Loucy (cell line): ENCODE measurements at regions not wholly inside any gene's neighbourhood (a gene's known extent, or its start where the extent isn't known, plus 50 kb on each side); places are given as distances from the start of the nearest gene placed in this dataset.

Experiments used
- H2AFZ ChIP-seq: fragments of 200-600 bp; sonication (generic); 2 replicates; pipeline ENCODE4 v1.6.0; 2016; ENCODE audit warnings: antibody characterized with exemption, mild to moderate bottlenecking, low read length, moderate library complexity
- H3F3A ChIP-seq: fragments of 200-600 bp; 2 replicates; pipeline ENCODE4 v1.6.0; 2016; ENCODE audit warnings: antibody characterized with exemption, low read depth, mild to moderate bottlenecking
- H3K27me3 ChIP-seq: fragments of 200-600 bp; sonication (generic); 2 replicates; pipeline ENCODE4 v1.6.1; 2014; ENCODE audit warnings: low read length, mild to moderate bottlenecking; ENCODE audit not compliant: insufficient read depth, poor library complexity, severe bottlenecking
- H3K36me3 ChIP-seq: fragments of 200-600 bp; sonication (generic); 2 replicates; pipeline ENCODE4 v1.6.1; 2016; ENCODE audit warnings: low read length; ENCODE audit not compliant: insufficient read depth
- H3K4me1 ChIP-seq: fragments of 200-600 bp; sonication (generic); 2 replicates; pipeline ENCODE4 v1.5.1; 2014; ENCODE audit warnings: low read length, mild to moderate bottlenecking; ENCODE audit not compliant: insufficient read depth, poor library complexity, severe bottlenecking
- H3K4me2 ChIP-seq: fragments of 200-600 bp; sonication (generic); 2 replicates; pipeline ENCODE4 v1.6.0; 2014; ENCODE audit warnings: antibody characterized with exemption, low read length, low read depth, mild to moderate bottlenecking; ENCODE audit not compliant: poor library complexity, severe bottlenecking
- H3K4me3 ChIP-seq: fragments of 200-600 bp; sonication (generic); 2 replicates; pipeline ENCODE4 v1.5.1; 2014; ENCODE audit warnings: low read length, mild to moderate bottlenecking, mixed read lengths; ENCODE audit not compliant: poor library complexity, severe bottlenecking
- H3K79me2 ChIP-seq: fragments of 200-600 bp; sonication (generic); 2 replicates; pipeline ENCODE4 v1.6.1; 2014; ENCODE audit warnings: low read length; ENCODE audit not compliant: insufficient read depth
- H3K9ac ChIP-seq: fragments of 200-600 bp; sonication (generic); 2 replicates; pipeline ENCODE4 v1.6.0; 2014; ENCODE audit warnings: mild to moderate bottlenecking, low read depth, low read length, moderate library complexity; ENCODE audit not compliant: poor library complexity, severe bottlenecking
- H3K9me2 ChIP-seq: fragments of 200-600 bp; sonication (generic); replicated peaks from 2 replicates; pipeline ENCODE4 v1.6.1; 2016; ENCODE audit warnings: low read depth, low read length, mixed read lengths
- H3K9me3 ChIP-seq: fragments of 200-600 bp; sonication (generic); 2 replicates; pipeline ENCODE4 v1.6.1; 2014; ENCODE audit warnings: mild to moderate bottlenecking, antibody characterized with exemption, low read length, low read depth; ENCODE audit not compliant: insufficient read depth
- H4K20me1 ChIP-seq: fragments of 200-600 bp; sonication (generic); 2 replicates; pipeline ENCODE4 v1.6.0; 2014; ENCODE audit warnings: antibody characterized with exemption, low read length, mild to moderate bottlenecking; ENCODE audit not compliant: insufficient read depth, poor library complexity, severe bottlenecking
- EZH2phosphoT487 ChIP-seq: fragments of 200-600 bp; IDR thresholded peaks from 2 replicates; pipeline ENCODE4 v1.6.1; 2018; ENCODE audit warnings: antibody characterized with exemption, mild to moderate bottlenecking, moderate library complexity, borderline replicate concordance
- TF ChIP-seq, protein P1 (sequence below): fragments of 200-600 bp; sonication (generic); conservative IDR thresholded peaks from 2 replicates; pipeline ENCODE4 v1.5.1; 2014; ENCODE audit warnings: mild to moderate bottlenecking, antibody characterized with exemption, low read length

GRCh38 chr11:37811349-37811748 is 1213.3 kb upstream of the RAG2 start:
- Histone ChIP-seq H3K9ac (no peak overlapping the region), H3K4me1 (no peaks in the 10 kb centered on the region), H3K79me2 (no peaks in the 10 kb centered on the region), H3F3A (no peaks in the 10 kb centered on the region), H3K4me3 (no peak overlapping the region), H3K9me3 (no peaks in the 10 kb centered on the region), H3K9me2 (no peaks in the 10 kb centered on the region), H3K27me3 (no peaks in the 10 kb centered on the region), H2AFZ (no peak overlapping the region), H3K36me3 (no peaks in the 10 kb centered on the region), H3K4me2 (no peak overlapping the region), H4K20me1 (no peaks in the 10 kb centered on the region)
- no peak for TF ChIP-seq EZH2phosphoT487
- TF ChIP-seq, protein P1, sequence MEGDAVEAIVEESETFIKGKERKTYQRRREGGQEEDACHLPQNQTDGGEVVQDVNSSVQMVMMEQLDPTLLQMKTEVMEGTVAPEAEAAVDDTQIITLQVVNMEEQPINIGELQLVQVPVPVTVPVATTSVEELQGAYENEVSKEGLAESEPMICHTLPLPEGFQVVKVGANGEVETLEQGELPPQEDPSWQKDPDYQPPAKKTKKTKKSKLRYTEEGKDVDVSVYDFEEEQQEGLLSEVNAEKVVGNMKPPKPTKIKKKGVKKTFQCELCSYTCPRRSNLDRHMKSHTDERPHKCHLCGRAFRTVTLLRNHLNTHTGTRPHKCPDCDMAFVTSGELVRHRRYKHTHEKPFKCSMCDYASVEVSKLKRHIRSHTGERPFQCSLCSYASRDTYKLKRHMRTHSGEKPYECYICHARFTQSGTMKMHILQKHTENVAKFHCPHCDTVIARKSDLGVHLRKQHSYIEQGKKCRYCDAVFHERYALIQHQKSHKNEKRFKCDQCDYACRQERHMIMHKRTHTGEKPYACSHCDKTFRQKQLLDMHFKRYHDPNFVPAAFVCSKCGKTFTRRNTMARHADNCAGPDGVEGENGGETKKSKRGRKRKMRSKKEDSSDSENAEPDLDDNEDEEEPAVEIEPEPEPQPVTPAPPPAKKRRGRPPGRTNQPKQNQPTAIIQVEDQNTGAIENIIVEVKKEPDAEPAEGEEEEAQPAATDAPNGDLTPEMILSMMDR, result no peak

DNA sequence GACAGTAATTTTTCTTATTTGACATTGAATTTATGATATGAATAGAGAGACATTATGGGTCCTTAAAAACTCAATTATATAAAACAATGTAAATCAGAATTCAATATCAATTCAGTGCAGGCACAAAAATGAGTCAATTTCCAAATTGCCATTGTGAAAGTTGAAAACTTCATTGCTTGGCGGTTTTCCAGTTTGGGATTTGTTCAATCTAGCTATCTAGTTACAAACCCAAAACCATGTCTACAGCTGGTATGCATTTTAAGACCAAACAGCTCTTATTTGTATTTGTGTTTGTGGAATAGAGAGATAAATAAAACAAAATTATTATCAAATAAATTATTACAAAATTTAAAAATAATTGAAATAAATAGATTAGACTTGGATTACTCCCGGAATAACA is 1206.6 kb upstream of the RAG2 start:
- no peaks in the 10 kb centered on the region for H3K9me2 ChIP-seq
- H3K27me3 ChIP-seq, result no peaks in the 10 kb centered on the region
- H4K20me1 ChIP-seq, result no peaks in the 10 kb centered on the region
- H2AFZ ChIP-seq, result no peak overlapping the region
- H3K9me3 ChIP-seq, result no peaks in the 10 kb centered on the region
- TF ChIP-seq EZH2phosphoT487, result no peak
- TF ChIP-seq, protein P1, result no peak
- H3K4me1 ChIP-seq, result no peaks in the 10 kb centered on the region
- H3F3A ChIP-seq, result no peaks in the 10 kb centered on the region
- no peak overlapping the region for H3K4me2 ChIP-seq
- no peaks in the 10 kb centered on the region for H3K36me3 ChIP-seq
- H3K4me3 ChIP-seq, result no peak overlapping the region
- H3K9ac ChIP-seq, result no peak overlapping the region
- no peaks in the 10 kb centered on the region for H3K79me2 ChIP-seq

- Histone ChIP-seq H3K4me1 (no peaks in the 10 kb centered on the region), H3K27me3 (no peaks in the 10 kb centered on the region), H3K4me3 (no peak overlapping the region), H3K36me3 (no peaks in the 10 kb centered on the region), H4K20me1 (no peaks in the 10 kb centered on the region), H3K4me2 (no peak overlapping the region), H3K79me2 (no peaks in the 10 kb centered on the region), H3K9me2 (no peaks in the 10 kb centered on the region), H3K9me3 (no peaks in the 10 kb centered on the region), H3K9ac (no peak overlapping the region), H2AFZ (no peak overlapping the region), H3F3A (no peaks in the 10 kb centered on the region)
- TF ChIP-seq, protein P1, result no peak
- TF ChIP-seq EZH2phosphoT487, result no peak
Observed at GRCh38 chr11:37788141-37788877, 1190.3 kb upstream of the RAG2 start.
